ENCODE measurements at regions not wholly inside any gene's neighbourhood (a gene's known extent, or its start where the extent isn't known, plus 50 kb on each side); places are given as distances from the start of the nearest gene placed in this dataset.

GRCh38 chr15:70293138-70293537 is 195.4 kb upstream of the TLE3 start:
- no peak for TF ChIP-seq MYC (IDR thresholded peaks at IDR 0.05; ENCODE audit: low read depth, low read length)
- TF ChIP-seq CTCF (IDR thresholded peaks at IDR 0.05; ENCODE audit: low read depth, low read length), result no peak
- no peak for TF ChIP-seq POLR2A (IDR thresholded peaks at IDR 0.05; ENCODE audit: extremely low read depth, insufficient read length)
- TF ChIP-seq MAX (IDR thresholded peaks at IDR 0.05; ENCODE audit: low read depth, low read length), result no peak
- no peak for DNase-seq (ENCODE audit: low read depth)
- H3K4me3 ChIP-seq (ENCODE audit: low read depth, low read length), result no peak overlapping the region

GRCh38 chr15:70292076-70292760 is 194.5 kb upstream of the TLE3 start:
- DNase-seq (ENCODE audit: low read depth), result no peak
- no peak overlapping the region for H3K4me3 ChIP-seq (ENCODE audit: low read depth, low read length)
- no peak for TF ChIP-seq CTCF (IDR thresholded peaks at IDR 0.05; ENCODE audit: low read depth, low read length)
- TF ChIP-seq MYC (IDR thresholded peaks at IDR 0.05; ENCODE audit: low read depth, low read length), result no peak
- TF ChIP-seq MAX (IDR thresholded peaks at IDR 0.05; ENCODE audit: low read depth, low read length), result no peak
- no peak for TF ChIP-seq POLR2A (IDR thresholded peaks at IDR 0.05; ENCODE audit: extremely low read depth, insufficient read length)

- TF ChIP-seq MAX (IDR thresholded peaks at IDR 0.05; ENCODE audit: low read depth, low read length) (no peak), MYC (IDR thresholded peaks at IDR 0.05; ENCODE audit: low read depth, low read length) (no peak), POLR2A (IDR thresholded peaks at IDR 0.05; ENCODE audit: extremely low read depth, insufficient read length) (no peak), CTCF (IDR thresholded peaks at IDR 0.05; ENCODE audit: low read depth, low read length) (no peak)
- H3K4me3 ChIP-seq (ENCODE audit: low read depth, low read length), result no peak overlapping the region
- DNase-seq (ENCODE audit: low read depth), result no peak
Observed at GRCh38 chr15:70291305-70292075, 193.8 kb upstream of the TLE3 start.

- no peak for TF ChIP-seq MAX (IDR thresholded peaks at IDR 0.05; ENCODE audit: low read depth, low read length)
- TF ChIP-seq POLR2A (IDR thresholded peaks at IDR 0.05; ENCODE audit: extremely low read depth, insufficient read length), result no peak
- no peak for TF ChIP-seq MYC (IDR thresholded peaks at IDR 0.05; ENCODE audit: low read depth, low read length)
- no peak for TF ChIP-seq CTCF (IDR thresholded peaks at IDR 0.05; ENCODE audit: low read depth, low read length)
- DNase-seq (ENCODE audit: low read depth), result no peak
- no peak overlapping the region for H3K4me3 ChIP-seq (ENCODE audit: low read depth, low read length)
Observed at GRCh38 chr15:70290708-70291107, 193.0 kb upstream of the TLE3 start.

- TF ChIP-seq CTCF (IDR thresholded peaks at IDR 0.05; ENCODE audit: low read depth, low read length), result no peak
- no peak for TF ChIP-seq MYC (IDR thresholded peaks at IDR 0.05; ENCODE audit: low read depth, low read length)
- no peak for TF ChIP-seq MAX (IDR thresholded peaks at IDR 0.05; ENCODE audit: low read depth, low read length)
- no peak for TF ChIP-seq POLR2A (IDR thresholded peaks at IDR 0.05; ENCODE audit: extremely low read depth, insufficient read length)
- DNase-seq (ENCODE audit: low read depth), result no peak
- no peak overlapping the region for H3K4me3 ChIP-seq (ENCODE audit: low read depth, low read length)
Observed at GRCh38 chr15:70289191-70289955, 191.7 kb upstream of the TLE3 start.
